ENCODE measurements at regions not wholly inside any gene's neighbourhood (a gene's known extent, or its start where the extent isn't known, plus 50 kb on each side); places are given as distances from the start of the nearest gene placed in this dataset.

DNA sequence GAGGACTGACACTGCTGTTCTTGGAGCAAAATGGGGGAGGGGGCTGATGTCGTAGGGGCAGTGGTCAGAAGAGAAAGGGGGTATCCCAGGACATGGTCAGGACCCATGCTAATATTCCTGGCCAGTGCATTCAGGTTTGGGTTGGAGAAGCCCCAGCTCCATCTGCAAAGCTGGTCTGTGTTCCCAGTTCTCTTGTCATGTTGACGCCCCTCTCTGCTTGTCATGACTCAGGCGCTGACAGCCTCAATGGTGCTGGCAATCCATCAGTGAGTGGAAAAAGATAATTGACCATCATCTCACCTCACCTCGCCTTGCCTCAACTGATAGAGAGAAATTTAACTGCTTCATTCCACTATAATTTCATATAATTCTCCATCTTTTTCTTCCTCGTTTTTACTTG, 283.1 kb upstream of the CADM1 start:
- TF ChIP-seq, protein P1, sequence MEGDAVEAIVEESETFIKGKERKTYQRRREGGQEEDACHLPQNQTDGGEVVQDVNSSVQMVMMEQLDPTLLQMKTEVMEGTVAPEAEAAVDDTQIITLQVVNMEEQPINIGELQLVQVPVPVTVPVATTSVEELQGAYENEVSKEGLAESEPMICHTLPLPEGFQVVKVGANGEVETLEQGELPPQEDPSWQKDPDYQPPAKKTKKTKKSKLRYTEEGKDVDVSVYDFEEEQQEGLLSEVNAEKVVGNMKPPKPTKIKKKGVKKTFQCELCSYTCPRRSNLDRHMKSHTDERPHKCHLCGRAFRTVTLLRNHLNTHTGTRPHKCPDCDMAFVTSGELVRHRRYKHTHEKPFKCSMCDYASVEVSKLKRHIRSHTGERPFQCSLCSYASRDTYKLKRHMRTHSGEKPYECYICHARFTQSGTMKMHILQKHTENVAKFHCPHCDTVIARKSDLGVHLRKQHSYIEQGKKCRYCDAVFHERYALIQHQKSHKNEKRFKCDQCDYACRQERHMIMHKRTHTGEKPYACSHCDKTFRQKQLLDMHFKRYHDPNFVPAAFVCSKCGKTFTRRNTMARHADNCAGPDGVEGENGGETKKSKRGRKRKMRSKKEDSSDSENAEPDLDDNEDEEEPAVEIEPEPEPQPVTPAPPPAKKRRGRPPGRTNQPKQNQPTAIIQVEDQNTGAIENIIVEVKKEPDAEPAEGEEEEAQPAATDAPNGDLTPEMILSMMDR (IDR thresholded peaks at IDR 0.05), result no peak
- TF ChIP-seq EP300 (IDR thresholded peaks at IDR 0.05), result no peak
